Activated B cell treated with CpG ODN at 0.5 μM for 24 hours (primary cell): ENCODE measurements at regions not wholly inside any gene's neighbourhood (a gene's known extent, or its start where the extent isn't known, plus 50 kb on each side); places are given as distances from the start of the nearest gene placed in this dataset.

Source experiments
- ATAC-seq: fragments of 200-7000 bp; cut with Tn5 transposase; one replicate; pipeline ENCODE4 v1.10.0; 2021; ENCODE audit warnings: low read depth, mild to moderate bottlenecking, moderate library complexity
- CTCF ChIA-PET: fragments of 350-600 bp; sonication (Branson Sonifier 250); formaldehyde crosslinking; loops from one replicate; lab custom pipeline; 2021; ENCODE audit warnings: antibody characterized with exemption; lab: Charles Lee
- POLR2A ChIA-PET: fragments of 350-600 bp; sonication (Branson Sonifier 250); formaldehyde crosslinking; loops from one replicate; lab custom pipeline; 2021; ENCODE audit warnings: antibody characterized with exemption; lab: Charles Lee
- DNase-seq: peaks from one replicate; pipeline ENCODE4 v3.0.0; 2022
- H3K27ac Mint-ChIP-seq: one replicate; pipeline ENCODE4 v1.8.0; 2020; ENCODE audit warnings: mixed read lengths
- H3K27me3 Mint-ChIP-seq: one replicate; pipeline ENCODE4 v1.8.0; 2021; ENCODE audit warnings: mixed read lengths
- H3K36me3 Mint-ChIP-seq: one replicate; pipeline ENCODE4 v1.8.0; 2021; ENCODE audit warnings: low read depth, mixed read lengths
- H3K4me1 Mint-ChIP-seq: one replicate; pipeline ENCODE4 v1.8.0; 2021; ENCODE audit warnings: mixed read lengths
- H3K4me3 Mint-ChIP-seq: one replicate; pipeline ENCODE4 v1.8.0; 2020; ENCODE audit warnings: mild to moderate bottlenecking, mixed read lengths
- H3K9me3 Mint-ChIP-seq: one replicate; pipeline ENCODE4 v1.8.0; 2020; ENCODE audit warnings: mixed read lengths
- CTCF ChIP-seq: fragments of 200-600 bp; IDR thresholded peaks from one replicate; pipeline ENCODE4 v1.8.0; 2022; ENCODE audit warnings: antibody characterized with exemption, mild to moderate bottlenecking
- intact Hi-C: fragments of 100-400 bp; cut with micrococcal nuclease; formaldehyde crosslinking; loops from one replicate; pipeline ENCODE4 v1.15.1; 2024

DNA sequence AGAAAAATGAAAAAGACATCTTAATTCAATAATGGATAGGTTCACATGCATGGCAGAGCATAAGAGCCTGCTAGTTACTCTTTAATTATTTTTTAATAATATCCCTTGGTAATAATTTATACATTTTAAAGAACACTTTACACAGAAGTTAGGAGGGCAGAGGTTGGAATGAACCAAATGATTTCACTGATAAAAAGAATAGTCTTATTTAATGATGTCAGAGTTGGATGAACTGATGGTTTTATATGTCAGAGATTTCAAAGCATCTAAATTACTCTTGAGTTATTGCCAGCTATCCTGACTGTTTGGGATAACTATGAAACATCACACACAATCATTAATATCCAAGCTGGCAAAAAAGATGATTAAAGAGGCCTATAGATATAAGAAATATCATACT, 244.8 kb downstream of the CSNK1G3 start:
- Mint-ChIP-seq H3K4me1 (no peaks in the 10 kb centered on the region), H3K36me3 (no peaks in the 10 kb centered on the region), H3K9me3 (peaks cover 4% of the 10 kb centered on the region), H3K27me3 (no peaks in the 10 kb centered on the region), H3K27ac (no peak overlapping the region), H3K4me3 (no peak overlapping the region)
- no peak for DNase-seq
- ChIA-PET CTCF (no interaction called here), POLR2A (no interaction called here)
- intact Hi-C loops: no loop called here
- ATAC-seq: no peak
- TF ChIP-seq CTCF: no peak

GRCh38 chr5:123756318-123756665, 244.3 kb downstream of the CSNK1G3 start:
- H3K4me1 Mint-ChIP-seq: no peaks in the 10 kb centered on the region
- CTCF ChIA-PET: no interaction called here
- intact Hi-C loops: no loop called here
- H3K27me3 Mint-ChIP-seq: no peaks in the 10 kb centered on the region
- DNase-seq: no peak
- peaks cover 4% of the 10 kb centered on the region for H3K9me3 Mint-ChIP-seq
- no peaks in the 10 kb centered on the region for H3K36me3 Mint-ChIP-seq
- H3K27ac Mint-ChIP-seq: no peak overlapping the region
- no peak for ATAC-seq
- POLR2A ChIA-PET: no interaction called here
- H3K4me3 Mint-ChIP-seq: no peak overlapping the region
- no peak for TF ChIP-seq CTCF

DNA sequence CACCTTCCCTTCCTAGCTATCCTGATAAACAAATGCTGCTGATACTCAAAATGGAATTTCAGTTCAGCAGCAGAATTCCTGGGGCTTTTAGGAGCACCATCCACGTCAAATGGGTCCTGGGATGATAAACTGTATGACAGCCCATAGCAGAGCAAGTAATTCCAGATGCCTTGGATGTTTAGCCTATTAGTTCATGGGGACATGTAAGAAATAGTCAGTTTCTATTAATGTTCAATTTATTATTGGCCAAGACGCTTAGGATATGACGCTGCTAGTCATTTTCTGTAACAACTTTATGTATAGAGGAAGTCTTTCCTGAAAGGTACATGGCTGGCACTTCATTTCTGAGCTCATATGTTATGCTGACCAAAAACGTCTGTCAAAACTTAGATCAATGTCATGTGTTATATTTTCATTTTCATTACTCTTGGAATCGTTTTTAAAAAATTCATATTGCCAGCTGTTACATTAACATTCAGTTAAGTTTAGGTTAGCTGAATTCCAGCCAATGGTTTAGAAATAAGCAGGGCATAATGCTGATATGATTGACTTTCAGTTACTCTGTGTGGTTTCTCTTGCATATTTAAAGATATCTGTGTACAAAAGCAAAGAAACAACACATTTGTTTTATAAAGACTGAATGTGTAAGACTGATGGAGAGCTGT, 243.8 kb downstream of the CSNK1G3 start:
- Mint-ChIP-seq H3K4me3 (no peak overlapping the region), H3K9me3 (peaks cover 4% of the 10 kb centered on the region), H3K27ac (no peak overlapping the region), H3K36me3 (no peaks in the 10 kb centered on the region), H3K4me1 (no peaks in the 10 kb centered on the region), H3K27me3 (no peaks in the 10 kb centered on the region)
- ChIA-PET POLR2A (no interaction called here), CTCF (no interaction called here)
- no peak for DNase-seq
- intact Hi-C loops: no loop called here
- TF ChIP-seq CTCF: no peak
- no peak for ATAC-seq

GRCh38 chr5:123754908-123755307, 242.9 kb downstream of the CSNK1G3 start:
- H3K9me3 Mint-ChIP-seq: peaks cover 4% of the 10 kb centered on the region
- ChIA-PET CTCF (no interaction called here), POLR2A (no interaction called here)
- DNase-seq (no peak), ATAC-seq (no peak)
- no peaks in the 10 kb centered on the region for H3K36me3 Mint-ChIP-seq
- H3K27me3 Mint-ChIP-seq: no peaks in the 10 kb centered on the region
- no peak overlapping the region for H3K27ac Mint-ChIP-seq
- no peak for TF ChIP-seq CTCF
- H3K4me3 Mint-ChIP-seq: no peak overlapping the region
- H3K4me1 Mint-ChIP-seq: no peaks in the 10 kb centered on the region
- intact Hi-C loops: no loop called here

DNA sequence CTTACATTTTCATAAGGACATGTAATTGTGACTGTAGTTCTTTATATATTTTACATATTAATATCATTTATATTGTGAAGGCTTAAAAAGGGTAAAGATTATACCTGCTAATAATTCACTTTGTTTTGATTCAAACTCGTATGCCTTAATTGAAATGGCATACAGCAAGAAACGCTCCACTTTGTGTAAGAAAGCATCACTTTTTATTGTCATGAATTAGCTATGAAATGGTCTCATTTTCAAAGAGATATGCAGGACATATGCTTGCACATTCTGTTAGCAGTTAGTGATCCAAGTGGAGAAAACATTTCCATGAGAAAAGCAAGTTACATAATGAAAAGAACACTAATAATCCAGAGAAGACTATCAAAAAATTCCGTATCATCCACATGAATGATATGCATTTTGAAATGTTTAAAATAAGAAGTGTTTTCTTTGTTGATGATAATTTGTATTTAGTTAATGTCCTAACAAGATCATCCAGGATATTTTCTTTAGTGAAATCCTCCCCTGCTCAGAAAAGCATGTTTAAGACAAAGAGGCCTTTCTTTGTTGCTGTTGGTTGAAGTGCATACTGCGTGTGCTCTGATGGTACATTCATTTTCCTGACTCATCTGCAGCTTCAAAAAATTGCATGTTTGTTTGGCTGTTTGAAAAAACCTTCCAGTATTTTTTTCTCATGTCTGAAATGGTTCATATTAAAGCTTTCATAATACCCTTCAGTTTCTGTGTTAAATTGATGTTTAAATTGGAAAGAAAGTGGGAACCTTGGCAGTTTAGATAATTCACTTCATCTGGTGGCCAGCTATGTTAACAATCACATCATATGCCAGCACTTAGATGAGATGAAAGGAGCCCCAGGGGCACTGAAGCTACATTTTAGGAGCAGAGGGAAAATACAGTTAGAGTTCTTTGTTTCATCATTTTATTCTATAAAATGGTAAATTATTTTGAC, 242.2 kb downstream of the CSNK1G3 start:
- H3K9me3 Mint-ChIP-seq: peaks cover 4% of the 10 kb centered on the region
- intact Hi-C loops: no loop called here

More for the DNA sequence above, 242.2 kb downstream of the CSNK1G3 start:
- Mint-ChIP-seq H3K27me3 (no peaks in the 10 kb centered on the region), H3K4me3 (no peak overlapping the region), H3K4me1 (no peaks in the 10 kb centered on the region), H3K36me3 (no peaks in the 10 kb centered on the region), H3K27ac (no peak overlapping the region)
- ATAC-seq: no peak
- POLR2A ChIA-PET: no interaction called here
- CTCF ChIA-PET: no interaction called here
- no peak for DNase-seq
- TF ChIP-seq CTCF: no peak
